ENCODE measurements at regions not wholly inside any gene's neighbourhood (a gene's known extent, or its start where the extent isn't known, plus 50 kb on each side); places are given as distances from the start of the nearest gene placed in this dataset.

DNA sequence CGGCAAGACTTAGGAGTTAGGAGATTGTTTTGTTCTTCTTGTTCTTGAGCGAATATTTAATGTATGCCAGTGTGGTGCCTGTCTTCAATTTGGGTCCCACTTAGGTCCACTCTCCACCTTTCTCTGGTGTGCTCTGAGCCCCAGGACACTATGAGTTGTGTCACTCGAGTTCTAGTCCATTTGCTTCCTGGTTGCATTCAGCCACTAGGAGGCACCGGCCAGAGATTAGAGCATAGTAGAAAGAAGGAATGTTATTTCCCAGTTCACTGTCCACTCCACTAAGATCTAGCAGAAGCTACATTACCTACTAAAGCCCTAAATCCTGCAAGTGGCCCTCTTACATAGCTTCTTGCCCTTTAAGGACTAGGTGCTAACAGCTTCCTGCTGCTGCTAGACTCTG is 326.9 kb downstream of the NAF1 start:
- intact Hi-C loops (cut with DNase I): no loop called here
- H3K4me3 ChIP-seq: no peak overlapping the region
- 84 to 88% methylated on average over 4 of the region's 4 CpGs for WGBS, 2 donors
- no peak for DNase-seq
- H3K36me3 ChIP-seq: no peaks in the 10 kb centered on the region
- ATAC-seq: no peak
- H3K9me3 ChIP-seq: peaks cover 0 to 15% (median 0%) of the 10 kb centered on the region in 11 donors
- TF ChIP-seq, protein P1, sequence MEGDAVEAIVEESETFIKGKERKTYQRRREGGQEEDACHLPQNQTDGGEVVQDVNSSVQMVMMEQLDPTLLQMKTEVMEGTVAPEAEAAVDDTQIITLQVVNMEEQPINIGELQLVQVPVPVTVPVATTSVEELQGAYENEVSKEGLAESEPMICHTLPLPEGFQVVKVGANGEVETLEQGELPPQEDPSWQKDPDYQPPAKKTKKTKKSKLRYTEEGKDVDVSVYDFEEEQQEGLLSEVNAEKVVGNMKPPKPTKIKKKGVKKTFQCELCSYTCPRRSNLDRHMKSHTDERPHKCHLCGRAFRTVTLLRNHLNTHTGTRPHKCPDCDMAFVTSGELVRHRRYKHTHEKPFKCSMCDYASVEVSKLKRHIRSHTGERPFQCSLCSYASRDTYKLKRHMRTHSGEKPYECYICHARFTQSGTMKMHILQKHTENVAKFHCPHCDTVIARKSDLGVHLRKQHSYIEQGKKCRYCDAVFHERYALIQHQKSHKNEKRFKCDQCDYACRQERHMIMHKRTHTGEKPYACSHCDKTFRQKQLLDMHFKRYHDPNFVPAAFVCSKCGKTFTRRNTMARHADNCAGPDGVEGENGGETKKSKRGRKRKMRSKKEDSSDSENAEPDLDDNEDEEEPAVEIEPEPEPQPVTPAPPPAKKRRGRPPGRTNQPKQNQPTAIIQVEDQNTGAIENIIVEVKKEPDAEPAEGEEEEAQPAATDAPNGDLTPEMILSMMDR (IDR thresholded peaks at IDR 0.05): no peak
- peaks cover 0 to 6% (median 0%) of the 10 kb centered on the region in 9 donors for H3K4me1 ChIP-seq
- no peak overlapping the region for H3K27ac ChIP-seq
- no peaks in the 10 kb centered on the region for H3K27me3 ChIP-seq

DNA sequence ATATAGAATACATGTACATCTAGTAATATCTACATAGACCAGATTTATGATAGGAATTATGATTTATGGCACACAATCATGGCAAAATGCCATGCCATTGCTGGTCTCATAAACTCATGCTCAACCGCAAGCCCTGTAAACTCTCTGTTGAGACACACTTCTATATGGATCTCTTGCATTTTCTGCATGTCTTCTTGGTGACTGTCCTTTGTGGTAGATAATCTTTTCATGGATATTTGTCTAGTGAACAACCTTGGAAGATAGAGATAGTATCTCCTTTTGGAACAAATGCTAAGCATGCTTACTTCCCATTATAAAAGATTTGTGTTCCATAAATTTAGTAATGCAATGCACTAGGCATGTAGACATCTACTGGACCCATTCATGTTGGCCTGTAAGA is 328.0 kb downstream of the NAF1 start:
- TF ChIP-seq, protein P1 (IDR thresholded peaks at IDR 0.05): no peak

DNA sequence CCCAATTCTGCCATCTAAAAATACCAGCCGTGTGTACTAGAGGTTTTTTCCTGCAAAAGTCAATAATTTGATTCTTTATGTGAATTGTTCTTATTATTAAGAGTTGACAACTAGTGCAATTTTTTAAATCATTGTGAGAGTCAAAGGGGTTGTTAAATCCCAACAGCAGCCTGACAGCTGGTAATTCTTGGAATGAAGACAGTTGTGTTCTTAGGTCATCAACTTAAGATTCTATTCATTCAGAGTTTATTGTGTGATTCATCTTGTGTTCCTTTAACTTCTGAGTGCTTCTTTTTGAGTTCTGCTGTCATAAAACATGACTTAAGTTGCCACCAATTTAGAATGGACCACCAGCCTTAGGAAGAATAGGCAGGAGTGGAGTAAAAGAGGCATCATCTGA is 329.0 kb downstream of the NAF1 start:
- peak in 1 of 8 donors; percentile 51 for ATAC-seq
- TF ChIP-seq, protein P1 (IDR thresholded peaks at IDR 0.05): no peak
- Histone ChIP-seq H3K27ac (no peak overlapping the region), H3K36me3 (no peaks in the 10 kb centered on the region), H3K9me3 (peaks cover 0 to 15% (median 0%) of the 10 kb centered on the region in 11 donors), H3K4me3 (no peak overlapping the region), H3K27me3 (no peaks in the 10 kb centered on the region), H3K4me1 (peaks cover 0 to 6% (median 0%) of the 10 kb centered on the region in 9 donors)
- DNase-seq: no peak
- intact Hi-C loops (cut with DNase I): no loop called here
- 54 to 73% methylated on average over 1 of the region's 1 CpG for WGBS, 2 donors

More for the DNA sequence above, 328.0 kb downstream of the NAF1 start:
- H3K27ac ChIP-seq: no peak overlapping the region
- 95 to 97% methylated on average over 1 of the region's 1 CpG for WGBS, 2 donors
- peaks cover 0 to 6% (median 0%) of the 10 kb centered on the region in 9 donors for H3K4me1 ChIP-seq
- peaks cover 0 to 15% (median 0%) of the 10 kb centered on the region in 11 donors for H3K9me3 ChIP-seq
- DNase-seq: no peak
- intact Hi-C loops (cut with DNase I): no loop called here
- no peak for ATAC-seq
- H3K36me3 ChIP-seq: no peaks in the 10 kb centered on the region
- H3K4me3 ChIP-seq: no peak overlapping the region
- H3K27me3 ChIP-seq: no peaks in the 10 kb centered on the region

DNA sequence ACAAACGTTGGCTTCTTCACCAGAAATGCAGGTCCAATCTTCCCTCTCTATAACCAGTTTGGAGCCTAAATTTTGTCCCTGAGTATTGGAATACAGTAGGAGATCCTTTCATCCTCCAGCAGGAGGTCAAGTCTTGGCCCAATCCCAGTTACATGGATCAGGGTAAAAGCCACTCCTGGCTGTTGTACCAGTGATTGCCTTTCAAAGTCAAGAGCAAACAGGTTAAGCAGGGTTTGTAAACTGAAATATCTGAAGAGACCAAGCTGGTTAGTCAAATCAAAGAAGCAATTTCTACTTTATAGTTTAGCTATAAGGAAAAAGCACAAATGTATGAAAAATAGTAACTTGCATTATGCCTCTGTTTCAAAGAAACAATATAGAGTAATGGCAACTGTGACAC is 329.4 kb downstream of the NAF1 start:
- DNase-seq (no peak), ATAC-seq (no peak)
- 50 to 56% methylated on average over 1 of the region's 1 CpG for WGBS, 2 donors
- intact Hi-C loops (cut with DNase I): no loop called here
- Histone ChIP-seq H3K36me3 (no peaks in the 10 kb centered on the region), H3K4me1 (peaks cover 0 to 6% (median 0%) of the 10 kb centered on the region in 9 donors), H3K27ac (no peak overlapping the region), H3K27me3 (no peaks in the 10 kb centered on the region), H3K9me3 (peaks cover 0 to 15% (median 0%) of the 10 kb centered on the region in 11 donors), H3K4me3 (no peak overlapping the region)
- TF ChIP-seq, protein P1 (IDR thresholded peaks at IDR 0.05): no peak

All from heart right ventricle (tissue), 16 donors.